Glomerular endothelial cell (primary cell): ENCODE measurements at regions not wholly inside any gene's neighbourhood (a gene's known extent, or its start where the extent isn't known, plus 50 kb on each side); places are given as distances from the start of the nearest gene placed in this dataset.

ENCODE experiments used
- DNase-seq: peaks from one replicate; pipeline ENCODE4 v3.0.0-alpha.2; 2011; ENCODE audit warnings: low read depth, low spot score; ENCODE audit errors: extremely low read depth

DNA sequence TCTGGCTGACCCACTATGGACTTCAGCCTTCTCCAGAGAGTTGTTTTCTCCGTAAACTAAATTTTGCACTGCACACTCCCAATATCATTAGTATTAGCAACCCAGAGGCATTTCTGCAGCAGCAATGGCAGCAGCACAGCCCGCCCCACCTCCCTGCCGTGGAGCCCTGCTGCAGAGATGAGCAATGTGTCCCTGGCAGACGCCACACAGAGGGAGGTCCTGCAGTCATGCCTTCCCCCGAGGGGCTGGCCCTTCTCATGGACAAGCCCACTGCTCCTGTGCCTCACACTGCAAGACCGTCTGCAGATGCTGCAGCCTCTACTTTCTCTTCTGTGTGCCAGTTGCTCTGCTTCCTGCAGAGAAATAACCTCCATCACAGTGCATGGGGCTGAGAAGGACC is 393.4 kb upstream of the MKI67 start:
- DNase-seq: no peak

- DNase-seq: no peak
These were observed 394.1 kb upstream of the MKI67 start for GRCh38 chr10:128520211-128520815.

- DNase-seq: no peak
These were observed 396.5 kb upstream of the MKI67 start for GRCh38 chr10:128522551-128523308.

GRCh38 chr10:128525444-128525843 is 399.2 kb upstream of the MKI67 start:
- DNase-seq: no peak

GRCh38 chr10:128525936-128526335 is 399.7 kb upstream of the MKI67 start:
- DNase-seq: no peak

DNA sequence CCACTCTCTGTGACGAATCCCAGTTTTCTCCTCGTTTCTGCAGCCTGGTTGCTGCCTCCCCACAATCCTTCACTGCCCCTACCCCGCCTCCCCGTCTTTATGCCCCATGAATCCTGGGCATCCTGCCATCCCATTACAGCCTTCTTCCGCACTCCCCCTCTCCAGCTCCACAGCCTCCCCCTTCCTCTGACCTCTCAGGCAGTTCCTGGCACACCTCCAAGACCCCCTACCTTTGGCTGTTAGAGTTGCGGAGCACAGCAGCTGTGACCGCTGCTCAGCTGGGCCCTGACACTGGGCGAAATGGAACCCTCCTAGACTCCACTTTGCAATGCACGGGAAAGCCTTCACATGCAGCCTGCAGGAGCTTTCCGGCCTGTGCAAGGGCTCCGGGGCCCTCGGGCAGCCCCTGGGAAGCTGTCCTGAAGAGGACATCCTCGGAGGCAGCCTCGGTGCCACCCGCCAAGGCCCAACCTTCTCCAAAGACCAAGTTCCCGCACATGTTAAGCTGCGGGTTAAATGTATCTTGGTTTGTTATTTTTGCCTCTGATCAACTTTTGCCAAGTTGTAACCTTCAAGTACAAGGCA is 400.7 kb upstream of the MKI67 start:
- no peak for DNase-seq

DNA sequence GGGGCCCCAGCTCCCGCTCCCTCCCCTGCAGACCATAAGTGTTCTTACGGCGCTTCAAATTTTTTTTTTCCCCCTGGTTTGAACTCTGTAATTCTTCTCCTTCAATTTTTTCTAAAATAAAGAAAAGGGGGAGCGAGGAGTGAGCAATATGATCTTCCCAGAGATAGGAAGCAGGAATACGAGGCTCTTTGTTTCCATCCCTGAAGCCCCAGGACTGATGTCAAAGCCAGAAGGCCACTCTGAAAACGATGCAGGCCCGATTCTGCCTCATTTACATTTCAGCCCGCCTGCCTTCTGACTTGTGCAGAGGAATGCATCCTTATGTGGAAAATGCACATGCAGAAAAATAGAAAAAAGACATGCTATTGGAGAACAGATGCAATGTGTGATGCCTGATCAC is 401.5 kb upstream of the MKI67 start:
- DNase-seq: no peak

DNA sequence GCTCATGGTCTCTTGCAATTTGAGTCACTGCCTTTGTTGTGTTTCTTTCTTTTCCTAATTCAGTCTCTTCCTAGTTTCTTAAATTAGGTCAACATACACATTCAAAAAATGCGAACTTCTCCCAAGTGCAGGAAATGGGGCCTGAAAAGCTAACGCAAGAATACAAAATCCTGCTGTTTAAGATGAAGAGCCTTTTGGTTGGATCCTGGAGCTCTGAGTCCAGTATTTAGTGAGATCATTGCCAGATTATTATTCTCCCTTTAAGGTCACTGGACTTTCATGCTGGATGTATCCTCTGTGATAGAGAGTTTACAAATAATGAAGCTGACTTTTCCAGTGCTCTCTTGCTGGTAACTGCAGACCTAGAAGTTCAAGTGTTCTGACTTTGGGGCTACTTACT is 401.9 kb upstream of the MKI67 start:
- DNase-seq: no peak

DNA sequence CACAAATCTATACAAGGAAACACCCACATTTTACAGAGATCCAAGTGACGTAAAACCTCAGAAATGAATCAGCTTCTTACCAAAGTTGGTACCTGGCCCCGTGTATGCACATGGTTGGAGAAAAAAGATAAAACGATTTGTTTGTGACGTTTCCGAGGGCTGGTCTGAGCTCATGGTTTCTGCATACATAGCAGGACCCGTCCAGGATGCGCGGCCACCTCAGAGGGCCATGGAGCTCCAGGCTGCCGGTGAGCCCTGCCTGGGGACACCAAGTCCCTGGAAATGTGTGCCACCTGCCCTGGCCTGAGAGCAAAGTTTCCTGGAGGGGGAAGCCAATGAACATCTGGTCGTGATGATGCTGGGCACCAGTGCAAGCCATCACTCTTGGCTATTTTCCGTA is 402.6 kb upstream of the MKI67 start:
- DNase-seq: no peak

GRCh38 chr10:128529225-128529624 is 403.0 kb upstream of the MKI67 start:
- no peak for DNase-seq

DNA sequence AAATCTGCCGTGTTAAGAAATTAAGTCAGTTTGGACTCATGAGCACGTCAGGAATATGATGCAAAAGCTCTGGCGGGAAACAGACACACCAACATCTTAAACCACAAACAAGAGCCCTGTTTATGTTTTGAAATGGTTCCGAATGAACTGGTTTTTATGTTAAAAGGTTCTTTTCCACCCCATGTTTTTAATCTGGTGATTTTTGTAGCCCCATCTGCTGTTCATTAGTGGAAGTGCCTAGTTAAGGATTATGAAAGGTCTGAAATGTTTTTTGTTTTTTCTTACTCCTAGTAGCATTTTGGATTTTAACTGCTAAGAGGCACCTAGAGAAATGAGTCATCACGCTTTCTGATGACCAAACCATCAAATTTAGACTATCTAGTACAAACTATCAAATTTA is 404.1 kb upstream of the MKI67 start:
- DNase-seq: no peak

- no peak for DNase-seq
These were observed 404.7 kb upstream of the MKI67 start for GRCh38 chr10:128530946-128531345.

DNA sequence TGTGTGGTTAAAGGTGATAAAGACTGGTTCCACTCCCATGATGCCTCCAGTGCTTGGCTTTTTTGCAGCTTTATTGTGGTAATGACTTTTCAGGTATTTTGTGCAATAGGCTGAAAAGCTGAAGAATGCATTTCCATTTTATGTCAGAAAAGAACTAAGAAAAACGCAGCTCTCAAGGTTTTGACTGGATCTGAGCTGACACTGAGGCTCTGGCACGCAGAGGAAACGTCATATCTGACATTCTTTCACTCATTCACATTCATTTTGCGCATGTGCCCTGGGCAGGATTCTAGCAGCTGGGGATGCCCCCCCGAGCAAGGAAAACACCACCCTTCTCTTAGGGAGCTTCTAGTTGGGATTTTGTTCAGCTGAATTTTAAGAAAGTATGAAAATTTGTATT is 408.5 kb upstream of the MKI67 start:
- DNase-seq: no peak

DNA sequence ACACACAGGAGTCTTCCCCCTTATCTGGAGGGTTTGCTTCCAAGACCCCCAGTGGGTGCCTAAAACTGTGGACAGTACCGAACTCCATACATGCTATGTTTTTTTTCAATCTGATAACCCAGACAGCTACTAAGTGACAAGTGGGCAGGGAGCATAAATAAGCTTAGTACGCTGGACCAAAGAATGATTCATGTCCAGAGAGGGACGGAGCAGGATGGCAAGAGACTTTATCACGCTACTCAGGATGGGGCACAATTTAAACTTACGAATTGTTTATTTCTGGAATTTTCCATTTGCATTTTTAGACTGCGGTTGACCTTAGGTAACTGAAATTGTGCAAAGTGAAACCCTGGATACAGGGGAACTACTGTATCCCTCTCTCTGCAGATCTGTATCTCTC is 410.0 kb upstream of the MKI67 start:
- DNase-seq: no peak

- DNase-seq: no peak
These were observed 411.7 kb upstream of the MKI67 start for GRCh38 chr10:128537834-128538330.

DNA sequence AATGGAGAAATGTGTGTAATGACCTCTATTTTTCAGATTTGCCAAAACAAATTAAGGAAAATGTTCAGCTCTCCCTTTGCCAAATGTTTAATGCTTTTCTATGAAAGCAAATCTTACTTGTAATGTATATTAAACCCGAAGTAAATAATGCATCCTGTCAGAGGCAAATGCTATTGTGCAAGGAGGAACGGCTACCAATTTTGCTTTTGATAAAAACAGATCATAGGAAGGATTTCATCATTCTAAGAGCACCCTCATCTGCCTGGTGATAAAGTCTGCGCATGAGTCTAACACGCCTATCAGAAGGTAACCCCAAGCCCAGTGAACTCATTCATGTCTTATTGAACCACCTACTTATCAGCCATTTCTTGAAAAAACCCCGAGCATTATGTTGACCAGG is 412.4 kb upstream of the MKI67 start:
- no peak for DNase-seq

DNA sequence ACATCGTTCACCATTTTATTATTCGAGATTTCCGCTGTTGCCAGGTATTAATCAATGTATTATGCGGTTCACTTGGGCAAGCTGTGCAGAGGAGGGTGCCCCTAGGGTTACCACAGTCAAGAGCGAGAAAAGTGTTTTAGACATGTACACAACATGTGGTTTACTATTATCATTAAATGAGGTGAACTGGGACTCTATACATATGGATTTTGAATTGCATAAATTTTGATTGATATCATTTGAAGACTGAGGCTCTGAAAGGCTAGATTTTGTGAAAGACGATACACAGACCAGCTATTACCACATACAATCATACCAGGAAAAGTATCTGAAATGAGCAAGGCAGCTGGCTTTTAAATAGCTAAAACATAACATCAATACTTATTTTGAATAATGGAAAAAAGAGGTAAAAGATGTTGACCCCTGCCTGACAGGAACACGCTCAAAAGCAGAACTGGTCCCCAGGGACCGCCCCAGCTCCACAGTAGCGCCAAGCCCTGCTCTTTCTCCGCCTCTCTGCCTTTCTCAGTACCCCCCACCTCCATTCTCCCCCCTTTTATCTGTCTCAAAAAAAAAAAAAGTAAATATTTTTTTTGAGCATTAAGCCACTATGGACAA is 413.4 kb upstream of the MKI67 start:
- no peak for DNase-seq

GRCh38 chr10:128540128-128540762 is 414.0 kb upstream of the MKI67 start:
- no peak for DNase-seq

DNA sequence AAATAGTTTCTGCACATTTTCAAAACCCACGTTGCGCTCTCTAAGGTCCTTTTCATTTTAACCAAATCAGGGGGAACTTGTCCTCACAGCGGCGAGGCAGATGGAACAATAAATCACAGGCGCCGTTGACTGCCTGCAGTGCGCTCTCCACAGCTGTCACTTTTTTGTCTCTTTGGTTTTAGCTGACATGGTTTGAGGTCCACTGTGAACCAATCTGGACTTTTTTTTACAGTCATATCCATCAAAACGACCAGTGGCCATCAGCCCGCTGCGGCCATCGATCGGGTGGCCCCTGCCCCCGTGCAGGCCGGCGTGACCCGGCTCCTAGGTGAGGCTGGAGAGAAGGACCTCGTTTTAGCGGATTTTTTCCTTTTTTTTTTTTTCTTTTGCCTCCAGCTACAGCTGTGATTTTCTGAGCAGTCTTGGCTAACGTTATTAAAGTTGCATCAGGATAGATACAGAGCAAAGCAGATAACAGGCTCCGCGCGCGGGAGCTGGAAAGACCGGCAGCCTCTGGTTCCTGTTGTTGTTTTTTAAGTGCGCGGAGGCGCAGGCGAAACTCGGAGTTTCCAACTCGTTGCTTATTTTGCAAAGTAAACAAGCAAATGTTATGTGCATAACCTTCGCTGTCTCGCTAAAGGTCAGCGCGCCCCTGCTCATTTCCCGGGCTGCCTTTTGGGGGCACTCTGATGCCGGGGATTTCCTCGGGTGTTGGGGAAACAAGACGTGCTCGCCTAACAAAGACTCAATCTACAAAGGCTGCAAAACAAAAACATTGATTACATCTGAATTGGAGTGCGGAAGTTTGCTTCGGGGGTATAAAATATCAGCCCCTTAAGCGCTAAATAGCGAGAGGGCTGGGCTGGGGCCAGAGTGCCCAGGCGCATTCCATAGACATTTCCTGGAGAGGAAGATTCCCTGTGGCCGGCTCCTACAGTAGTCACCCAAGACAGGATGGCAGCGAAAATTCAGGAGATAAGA is 414.8 kb upstream of the MKI67 start:
- DNase-seq: no peak

DNA sequence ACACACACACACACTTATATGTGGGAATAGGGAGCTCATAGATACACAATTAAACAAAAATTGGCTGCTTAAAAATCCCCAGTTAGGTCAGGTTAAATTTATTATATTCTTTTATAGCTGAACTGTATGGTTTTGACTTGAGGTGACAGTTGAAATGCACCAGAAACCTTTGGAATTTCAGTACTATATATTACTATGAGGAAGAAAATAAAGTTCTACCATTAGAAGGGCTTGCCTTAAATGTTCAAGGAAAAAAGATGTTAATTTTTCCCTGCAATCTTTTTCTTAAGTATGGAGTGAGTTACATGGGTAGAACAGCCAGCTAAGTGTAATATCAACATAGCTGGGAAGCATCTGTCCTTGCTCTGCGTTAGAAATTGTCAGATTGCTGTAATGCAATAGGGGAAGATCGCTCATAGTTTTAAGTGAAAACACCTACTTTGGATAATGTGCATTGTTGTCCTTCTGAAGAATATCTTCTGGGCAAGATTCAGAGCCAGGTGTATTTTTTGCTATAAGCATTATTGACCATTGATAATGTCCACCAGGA is 415.8 kb upstream of the MKI67 start:
- no peak for DNase-seq
